ENCODE measurements at regions not wholly inside any gene's neighbourhood (a gene's known extent, or its start where the extent isn't known, plus 50 kb on each side); places are given as distances from the start of the nearest gene placed in this dataset.

DNA sequence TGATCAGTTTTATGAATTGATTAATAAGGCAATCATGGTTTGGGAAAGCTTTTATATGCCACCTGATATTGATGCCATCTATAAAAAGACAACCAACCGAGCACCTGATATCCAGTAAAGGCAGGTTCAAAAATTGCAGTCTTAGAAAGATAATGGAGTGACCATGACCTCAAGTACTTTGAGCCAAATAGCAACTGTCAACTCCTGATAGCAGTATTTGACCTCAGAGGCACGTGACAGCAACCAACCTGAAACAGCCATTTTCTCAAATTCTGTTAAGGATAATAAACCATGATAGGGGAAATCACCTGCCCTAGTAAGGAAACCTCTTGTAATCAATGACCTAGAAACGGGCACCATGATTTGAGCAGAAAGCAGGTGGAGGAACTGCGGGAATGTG lies 77.1 kb upstream of the NFE2L3 start:
- TF ChIP-seq, protein P1, sequence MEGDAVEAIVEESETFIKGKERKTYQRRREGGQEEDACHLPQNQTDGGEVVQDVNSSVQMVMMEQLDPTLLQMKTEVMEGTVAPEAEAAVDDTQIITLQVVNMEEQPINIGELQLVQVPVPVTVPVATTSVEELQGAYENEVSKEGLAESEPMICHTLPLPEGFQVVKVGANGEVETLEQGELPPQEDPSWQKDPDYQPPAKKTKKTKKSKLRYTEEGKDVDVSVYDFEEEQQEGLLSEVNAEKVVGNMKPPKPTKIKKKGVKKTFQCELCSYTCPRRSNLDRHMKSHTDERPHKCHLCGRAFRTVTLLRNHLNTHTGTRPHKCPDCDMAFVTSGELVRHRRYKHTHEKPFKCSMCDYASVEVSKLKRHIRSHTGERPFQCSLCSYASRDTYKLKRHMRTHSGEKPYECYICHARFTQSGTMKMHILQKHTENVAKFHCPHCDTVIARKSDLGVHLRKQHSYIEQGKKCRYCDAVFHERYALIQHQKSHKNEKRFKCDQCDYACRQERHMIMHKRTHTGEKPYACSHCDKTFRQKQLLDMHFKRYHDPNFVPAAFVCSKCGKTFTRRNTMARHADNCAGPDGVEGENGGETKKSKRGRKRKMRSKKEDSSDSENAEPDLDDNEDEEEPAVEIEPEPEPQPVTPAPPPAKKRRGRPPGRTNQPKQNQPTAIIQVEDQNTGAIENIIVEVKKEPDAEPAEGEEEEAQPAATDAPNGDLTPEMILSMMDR (conservative IDR thresholded peaks at IDR 0.05; ENCODE audit: low read length): no peak
- no peak for TF ChIP-seq EZH2phosphoT487 (IDR thresholded peaks at IDR 0.05; ENCODE audit: borderline replicate concordance, low read depth, low read length)

Measured in OCI-LY7 (cell line).